ENCODE measurements at regions not wholly inside any gene's neighbourhood (a gene's known extent, or its start where the extent isn't known, plus 50 kb on each side); places are given as distances from the start of the nearest gene placed in this dataset.

GRCh38 chr2:182621810-182622209 is 94.2 kb upstream of the DNAJC10 start:
- no peak for DNase-seq
- Mint-ChIP-seq H3K36me3 (ENCODE audit: unreplicated experiment) (no peaks in the 10 kb centered on the region), H3K9me3 (ENCODE audit: unreplicated experiment) (no peaks in the 10 kb centered on the region), H3K4me3 (ENCODE audit: unreplicated experiment) (no peak overlapping the region), H3K4me1 (ENCODE audit: low read depth, unreplicated experiment) (no peaks in the 10 kb centered on the region), H3K27ac (ENCODE audit: unreplicated experiment) (no peak overlapping the region), H3K27me3 (ENCODE audit: unreplicated experiment) (peaks cover 2% of the 10 kb centered on the region)
- no peak for TF ChIP-seq CTCF (IDR thresholded peaks at IDR 0.05; ENCODE audit: partially characterized antibody, unreplicated experiment)

GRCh38 chr2:182622231-182622630 is 93.8 kb upstream of the DNAJC10 start:
- H3K36me3 Mint-ChIP-seq (ENCODE audit: unreplicated experiment): no peaks in the 10 kb centered on the region
- no peak overlapping the region for H3K27ac Mint-ChIP-seq (ENCODE audit: unreplicated experiment)
- no peak overlapping the region for H3K4me3 Mint-ChIP-seq (ENCODE audit: unreplicated experiment)
- no peak for TF ChIP-seq CTCF (IDR thresholded peaks at IDR 0.05; ENCODE audit: partially characterized antibody, unreplicated experiment)
- DNase-seq: no peak
- H3K27me3 Mint-ChIP-seq (ENCODE audit: unreplicated experiment): peaks cover 2% of the 10 kb centered on the region
- H3K9me3 Mint-ChIP-seq (ENCODE audit: unreplicated experiment): no peaks in the 10 kb centered on the region
- H3K4me1 Mint-ChIP-seq (ENCODE audit: low read depth, unreplicated experiment): no peaks in the 10 kb centered on the region

GRCh38 chr2:182625814-182626213 is 90.2 kb upstream of the DNAJC10 start:
- no peaks in the 10 kb centered on the region for H3K36me3 Mint-ChIP-seq (ENCODE audit: unreplicated experiment)
- no peak overlapping the region for H3K27ac Mint-ChIP-seq (ENCODE audit: unreplicated experiment)
- no peaks in the 10 kb centered on the region for H3K9me3 Mint-ChIP-seq (ENCODE audit: unreplicated experiment)
- H3K4me3 Mint-ChIP-seq (ENCODE audit: unreplicated experiment): no peak overlapping the region
- H3K27me3 Mint-ChIP-seq (ENCODE audit: unreplicated experiment): peaks cover 2% of the 10 kb centered on the region
- TF ChIP-seq CTCF (IDR thresholded peaks at IDR 0.05; ENCODE audit: partially characterized antibody, unreplicated experiment): no peak
- peaks cover 5% of the 10 kb centered on the region for H3K4me1 Mint-ChIP-seq (ENCODE audit: low read depth, unreplicated experiment)
- DNase-seq: no peak

- Mint-ChIP-seq H3K9me3 (ENCODE audit: unreplicated experiment) (no peaks in the 10 kb centered on the region), H3K4me1 (ENCODE audit: low read depth, unreplicated experiment) (peaks cover 12% of the 10 kb centered on the region), H3K36me3 (ENCODE audit: unreplicated experiment) (no peaks in the 10 kb centered on the region), H3K27ac (ENCODE audit: unreplicated experiment) (no peak overlapping the region), H3K27me3 (ENCODE audit: unreplicated experiment) (peaks cover 2% of the 10 kb centered on the region), H3K4me3 (ENCODE audit: unreplicated experiment) (no peak overlapping the region)
- no peak for DNase-seq
- TF ChIP-seq CTCF (IDR thresholded peaks at IDR 0.05; ENCODE audit: partially characterized antibody, unreplicated experiment): no peak
Measured at GRCh38 chr2:182628916-182629315, 87.1 kb upstream of the DNAJC10 start.

GRCh38 chr2:182630207-182630606 is 85.8 kb upstream of the DNAJC10 start:
- no peak overlapping the region for H3K4me3 Mint-ChIP-seq (ENCODE audit: unreplicated experiment)
- H3K9me3 Mint-ChIP-seq (ENCODE audit: unreplicated experiment): no peaks in the 10 kb centered on the region
- H3K36me3 Mint-ChIP-seq (ENCODE audit: unreplicated experiment): no peaks in the 10 kb centered on the region
- no peak overlapping the region for H3K27ac Mint-ChIP-seq (ENCODE audit: unreplicated experiment)
- no peak for DNase-seq
- peaks cover 2% of the 10 kb centered on the region for H3K27me3 Mint-ChIP-seq (ENCODE audit: unreplicated experiment)
- TF ChIP-seq CTCF (IDR thresholded peaks at IDR 0.05; ENCODE audit: partially characterized antibody, unreplicated experiment): no peak
- peaks cover 12% of the 10 kb centered on the region for H3K4me1 Mint-ChIP-seq (ENCODE audit: low read depth, unreplicated experiment)
